ENCODE measurements at regions not wholly inside any gene's neighbourhood (a gene's known extent, or its start where the extent isn't known, plus 50 kb on each side); places are given as distances from the start of the nearest gene placed in this dataset.

GRCh38 chr5:135721548-135722090, 112.8 kb upstream of the SLC25A48 start:
- TF ChIP-seq PATZ1 (CRISPR knock-in tag; IDR thresholded peaks at IDR 0.05; ENCODE audit: borderline replicate concordance) (no peak), PPARA (CRISPR knock-in tag; IDR thresholded peaks at IDR 0.05; ENCODE audit: borderline replicate concordance) (no peak), RARB (CRISPR knock-in tag; IDR thresholded peaks at IDR 0.05) (no peak), TOX (CRISPR knock-in tag; IDR thresholded peaks at IDR 0.05; ENCODE audit: borderline replicate concordance) (no peak), ARNTL (CRISPR knock-in tag; IDR thresholded peaks at IDR 0.05; ENCODE audit: borderline replicate concordance, low read depth) (no peak), ESRRG (CRISPR knock-in tag; IDR thresholded peaks at IDR 0.05) (no peak), ZFP30 (CRISPR knock-in tag; IDR thresholded peaks at IDR 0.05) (no peak), ISL1 (CRISPR knock-in tag; IDR thresholded peaks at IDR 0.05) (no peak), OSR1 (CRISPR knock-in tag; IDR thresholded peaks at IDR 0.05) (no peak), ZNF8 (CRISPR knock-in tag; IDR thresholded peaks at IDR 0.05) (no peak), CSRNP3 (CRISPR knock-in tag; IDR thresholded peaks at IDR 0.05) (no peak), ZNF565 (CRISPR knock-in tag; conservative IDR thresholded peaks at IDR 0.05; ENCODE audit: low read depth) (no peak)

Data from SK-N-SH treated with all-trans-retinoic acid at 6 μM for 48 hours (cell line).